Peyer's patch (tissue), 4 donors: ENCODE measurements at regions not wholly inside any gene's neighbourhood (a gene's known extent, or its start where the extent isn't known, plus 50 kb on each side); places are given as distances from the start of the nearest gene placed in this dataset.

Source experiments
- CTCF ChIP-seq, 6 experiments: fragments of 450-650 bp in 4 of 6; fragments of 200-600 bp in 2 of 6; sonication (generic) in 1 of 6; IDR thresholded peaks; one replicate each; pipeline ENCODE4 v1.5.1; 2017 to 2019; ENCODE audit warnings: antibody characterized with exemption in 6 of 6, mild to moderate bottlenecking in 3 of 6, moderate library complexity in 1 of 6
- POLR2A ChIP-seq, 2 donors: fragments of 450-650 bp; IDR thresholded peaks; one replicate each; pipeline ENCODE4 v1.5.1; 2017; ENCODE audit warnings: antibody characterized with exemption in 2 of 2, mild to moderate bottlenecking in 2 of 2, moderate library complexity in 2 of 2

DNA sequence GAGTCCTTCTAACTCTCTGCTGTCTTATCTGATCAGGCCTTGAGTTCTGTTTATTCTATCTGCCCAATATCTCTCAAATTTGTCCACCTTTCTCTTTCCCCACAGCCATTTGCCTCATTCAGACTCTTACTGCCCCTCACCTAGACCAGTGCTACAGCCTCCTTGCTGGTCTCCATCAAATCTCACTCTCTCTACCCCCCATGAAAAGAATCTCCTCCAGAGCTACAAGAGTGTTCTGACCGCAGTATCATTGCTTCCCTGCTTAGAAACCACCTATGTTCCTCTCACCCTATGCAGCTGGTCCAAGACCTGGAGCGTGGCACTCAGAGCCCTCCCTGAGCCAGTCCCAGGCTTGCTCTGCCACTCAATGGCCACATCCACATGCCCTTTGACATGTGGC, 231.0 kb upstream of the JUN start:
- TF ChIP-seq CTCF (IDR thresholded peaks at IDR 0.05) (no peak), POLR2A (IDR thresholded peaks at IDR 0.05) (no peak)
